ENCODE measurements at regions not wholly inside any gene's neighbourhood (a gene's known extent, or its start where the extent isn't known, plus 50 kb on each side); places are given as distances from the start of the nearest gene placed in this dataset.
A peak's percentile ranks its signal among the peaks of the same experiment; 100 is the strongest.

- Histone ChIP-seq H3K27me3 (ENCODE audit: control insufficient read depth, insufficient read depth, low read length) (no peaks in the 10 kb centered on the region), H3K36me3 (ENCODE audit: control insufficient read depth, insufficient read depth, low read length) (no peaks in the 10 kb centered on the region), H3K4me3 (ENCODE audit: low read length) (no peak overlapping the region), H3K27ac (ENCODE audit: low read depth, low read length) (no peak overlapping the region), H3K9ac (ENCODE audit: low read length) (no peak overlapping the region), H3K4me1 (ENCODE audit: control insufficient read depth, insufficient read depth, low read length) (no peaks in the 10 kb centered on the region)
Observed at GRCh38 chr6:137348777-137349176, 129.6 kb upstream of the IFNGR1 start.

GRCh38 chr6:137343241-137343640 is 124.1 kb upstream of the IFNGR1 start:
- no peaks in the 10 kb centered on the region for H3K27me3 ChIP-seq (ENCODE audit: control insufficient read depth, insufficient read depth, low read length)
- H3K36me3 ChIP-seq (ENCODE audit: control insufficient read depth, insufficient read depth, low read length), result no peaks in the 10 kb centered on the region
- no peaks in the 10 kb centered on the region for H3K4me1 ChIP-seq (ENCODE audit: control insufficient read depth, insufficient read depth, low read length)
- H3K27ac ChIP-seq (ENCODE audit: low read depth, low read length), result no peak overlapping the region
- no peak overlapping the region for H3K4me3 ChIP-seq (ENCODE audit: low read length)
- H3K9ac ChIP-seq (ENCODE audit: low read length), result no peak overlapping the region

- Histone ChIP-seq H3K9ac (ENCODE audit: low read length) (no peak overlapping the region), H3K27ac (ENCODE audit: low read depth, low read length) (no peak overlapping the region), H3K4me3 (ENCODE audit: low read length) (peak overlapping the region; percentile 50), H3K36me3 (ENCODE audit: control insufficient read depth, insufficient read depth, low read length) (no peaks in the 10 kb centered on the region), H3K27me3 (ENCODE audit: control insufficient read depth, insufficient read depth, low read length) (no peaks in the 10 kb centered on the region), H3K4me1 (ENCODE audit: control insufficient read depth, insufficient read depth, low read length) (no peaks in the 10 kb centered on the region)
Observed at GRCh38 chr6:137342607-137343190, 123.5 kb upstream of the IFNGR1 start.

- Histone ChIP-seq H3K4me3 (ENCODE audit: low read length) (no peak overlapping the region), H3K27me3 (ENCODE audit: control insufficient read depth, insufficient read depth, low read length) (no peaks in the 10 kb centered on the region), H3K4me1 (ENCODE audit: control insufficient read depth, insufficient read depth, low read length) (no peaks in the 10 kb centered on the region), H3K36me3 (ENCODE audit: control insufficient read depth, insufficient read depth, low read length) (no peaks in the 10 kb centered on the region), H3K9ac (ENCODE audit: low read length) (no peak overlapping the region), H3K27ac (ENCODE audit: low read depth, low read length) (no peak overlapping the region)
Observed at GRCh38 chr6:137341681-137342195, 122.6 kb upstream of the IFNGR1 start.

GRCh38 chr6:137339929-137340559 is 120.9 kb upstream of the IFNGR1 start:
- Histone ChIP-seq H3K36me3 (ENCODE audit: control insufficient read depth, insufficient read depth, low read length) (no peaks in the 10 kb centered on the region), H3K27me3 (ENCODE audit: control insufficient read depth, insufficient read depth, low read length) (no peaks in the 10 kb centered on the region), H3K9ac (ENCODE audit: low read length) (no peak overlapping the region), H3K4me3 (ENCODE audit: low read length) (no peak overlapping the region), H3K4me1 (ENCODE audit: control insufficient read depth, insufficient read depth, low read length) (no peaks in the 10 kb centered on the region), H3K27ac (ENCODE audit: low read depth, low read length) (no peak overlapping the region)

GRCh38 chr6:137334884-137335283 is 115.7 kb upstream of the IFNGR1 start:
- no peaks in the 10 kb centered on the region for H3K36me3 ChIP-seq (ENCODE audit: control insufficient read depth, insufficient read depth, low read length)
- no peaks in the 10 kb centered on the region for H3K27me3 ChIP-seq (ENCODE audit: control insufficient read depth, insufficient read depth, low read length)
- no peak overlapping the region for H3K4me3 ChIP-seq (ENCODE audit: low read length)
- no peak overlapping the region for H3K9ac ChIP-seq (ENCODE audit: low read length)
- no peak overlapping the region for H3K27ac ChIP-seq (ENCODE audit: low read depth, low read length)
- H3K4me1 ChIP-seq (ENCODE audit: control insufficient read depth, insufficient read depth, low read length), result no peaks in the 10 kb centered on the region

- no peaks in the 10 kb centered on the region for H3K36me3 ChIP-seq (ENCODE audit: control insufficient read depth, insufficient read depth, low read length)
- H3K27me3 ChIP-seq (ENCODE audit: control insufficient read depth, insufficient read depth, low read length), result no peaks in the 10 kb centered on the region
- no peaks in the 10 kb centered on the region for H3K4me1 ChIP-seq (ENCODE audit: control insufficient read depth, insufficient read depth, low read length)
- no peak overlapping the region for H3K27ac ChIP-seq (ENCODE audit: low read depth, low read length)
- H3K9ac ChIP-seq (ENCODE audit: low read length), result no peak overlapping the region
- no peak overlapping the region for H3K4me3 ChIP-seq (ENCODE audit: low read length)
Observed at GRCh38 chr6:137334094-137334493, 114.9 kb upstream of the IFNGR1 start.

GRCh38 chr6:137332637-137333280 is 113.6 kb upstream of the IFNGR1 start:
- no peak overlapping the region for H3K27ac ChIP-seq (ENCODE audit: low read depth, low read length)
- H3K4me3 ChIP-seq (ENCODE audit: low read length), result no peak overlapping the region
- H3K9ac ChIP-seq (ENCODE audit: low read length), result no peak overlapping the region
- no peaks in the 10 kb centered on the region for H3K27me3 ChIP-seq (ENCODE audit: control insufficient read depth, insufficient read depth, low read length)
- no peaks in the 10 kb centered on the region for H3K4me1 ChIP-seq (ENCODE audit: control insufficient read depth, insufficient read depth, low read length)
- H3K36me3 ChIP-seq (ENCODE audit: control insufficient read depth, insufficient read depth, low read length), result no peaks in the 10 kb centered on the region

- Histone ChIP-seq H3K4me1 (ENCODE audit: control insufficient read depth, insufficient read depth, low read length) (no peaks in the 10 kb centered on the region), H3K9ac (ENCODE audit: low read length) (no peak overlapping the region), H3K36me3 (ENCODE audit: control insufficient read depth, insufficient read depth, low read length) (no peaks in the 10 kb centered on the region), H3K4me3 (ENCODE audit: low read length) (no peak overlapping the region), H3K27me3 (ENCODE audit: control insufficient read depth, insufficient read depth, low read length) (no peaks in the 10 kb centered on the region), H3K27ac (ENCODE audit: low read depth, low read length) (no peak overlapping the region)
Observed at GRCh38 chr6:137323860-137324259, 104.7 kb upstream of the IFNGR1 start.

- H3K36me3 ChIP-seq (ENCODE audit: control insufficient read depth, insufficient read depth, low read length), result no peaks in the 10 kb centered on the region
- H3K4me3 ChIP-seq (ENCODE audit: low read length), result no peak overlapping the region
Observed at GRCh38 chr6:137320271-137320670, 101.1 kb upstream of the IFNGR1 start.

GRCh38 chr6:137316626-137317025 is 97.4 kb upstream of the IFNGR1 start:
- Histone ChIP-seq H3K27me3 (ENCODE audit: control insufficient read depth, insufficient read depth, low read length) (no peaks in the 10 kb centered on the region), H3K4me1 (ENCODE audit: control insufficient read depth, insufficient read depth, low read length) (no peaks in the 10 kb centered on the region), H3K27ac (ENCODE audit: low read depth, low read length) (no peak overlapping the region), H3K36me3 (ENCODE audit: control insufficient read depth, insufficient read depth, low read length) (no peaks in the 10 kb centered on the region), H3K9ac (ENCODE audit: low read length) (no peak overlapping the region), H3K4me3 (ENCODE audit: low read length) (no peak overlapping the region)

More at GRCh38 chr6:137320271-137320670, 101.1 kb upstream of the IFNGR1 start:
- H3K27ac ChIP-seq (ENCODE audit: low read depth, low read length), result no peak overlapping the region
- H3K9ac ChIP-seq (ENCODE audit: low read length), result no peak overlapping the region
- H3K4me1 ChIP-seq (ENCODE audit: control insufficient read depth, insufficient read depth, low read length), result no peaks in the 10 kb centered on the region
- H3K27me3 ChIP-seq (ENCODE audit: control insufficient read depth, insufficient read depth, low read length), result no peaks in the 10 kb centered on the region

- Histone ChIP-seq H3K27me3 (ENCODE audit: control insufficient read depth, insufficient read depth, low read length) (no peaks in the 10 kb centered on the region), H3K27ac (ENCODE audit: low read depth, low read length) (no peak overlapping the region), H3K9ac (ENCODE audit: low read length) (no peak overlapping the region), H3K36me3 (ENCODE audit: control insufficient read depth, insufficient read depth, low read length) (no peaks in the 10 kb centered on the region), H3K4me1 (ENCODE audit: control insufficient read depth, insufficient read depth, low read length) (no peaks in the 10 kb centered on the region), H3K4me3 (ENCODE audit: low read length) (no peak overlapping the region)
Observed at GRCh38 chr6:137315081-137315480, 95.9 kb upstream of the IFNGR1 start.
